ENCODE measurements at regions not wholly inside any gene's neighbourhood (a gene's known extent, or its start where the extent isn't known, plus 50 kb on each side); places are given as distances from the start of the nearest gene placed in this dataset.

DNA sequence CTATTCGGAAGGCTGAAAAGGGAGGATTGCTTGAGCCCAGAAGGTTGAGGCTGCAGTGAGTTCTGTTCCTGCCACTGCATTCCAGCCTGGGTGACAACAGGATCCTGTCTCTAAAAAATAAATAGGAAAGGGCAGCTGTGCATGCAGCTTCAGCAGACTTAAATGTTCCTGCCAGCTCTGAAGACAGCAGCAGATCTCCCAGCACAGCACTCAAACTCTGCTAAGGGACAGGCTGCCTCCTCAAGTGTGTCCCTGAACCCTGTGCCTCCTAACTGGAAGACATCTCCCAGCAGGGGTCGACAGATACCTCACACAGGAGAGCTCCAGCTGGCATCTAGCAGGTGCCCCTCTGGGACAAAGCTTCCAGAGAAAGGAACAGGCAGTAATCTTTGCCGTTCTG lies 117.9 kb downstream of the CXCL12 start:
- TF ChIP-seq, protein P1, sequence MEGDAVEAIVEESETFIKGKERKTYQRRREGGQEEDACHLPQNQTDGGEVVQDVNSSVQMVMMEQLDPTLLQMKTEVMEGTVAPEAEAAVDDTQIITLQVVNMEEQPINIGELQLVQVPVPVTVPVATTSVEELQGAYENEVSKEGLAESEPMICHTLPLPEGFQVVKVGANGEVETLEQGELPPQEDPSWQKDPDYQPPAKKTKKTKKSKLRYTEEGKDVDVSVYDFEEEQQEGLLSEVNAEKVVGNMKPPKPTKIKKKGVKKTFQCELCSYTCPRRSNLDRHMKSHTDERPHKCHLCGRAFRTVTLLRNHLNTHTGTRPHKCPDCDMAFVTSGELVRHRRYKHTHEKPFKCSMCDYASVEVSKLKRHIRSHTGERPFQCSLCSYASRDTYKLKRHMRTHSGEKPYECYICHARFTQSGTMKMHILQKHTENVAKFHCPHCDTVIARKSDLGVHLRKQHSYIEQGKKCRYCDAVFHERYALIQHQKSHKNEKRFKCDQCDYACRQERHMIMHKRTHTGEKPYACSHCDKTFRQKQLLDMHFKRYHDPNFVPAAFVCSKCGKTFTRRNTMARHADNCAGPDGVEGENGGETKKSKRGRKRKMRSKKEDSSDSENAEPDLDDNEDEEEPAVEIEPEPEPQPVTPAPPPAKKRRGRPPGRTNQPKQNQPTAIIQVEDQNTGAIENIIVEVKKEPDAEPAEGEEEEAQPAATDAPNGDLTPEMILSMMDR (IDR thresholded peaks at IDR 0.05) = no peak
- TF ChIP-seq POLR2A (IDR thresholded peaks at IDR 0.05) = no peak
